ENCODE measurements at regions not wholly inside any gene's neighbourhood (a gene's known extent, or its start where the extent isn't known, plus 50 kb on each side); places are given as distances from the start of the nearest gene placed in this dataset.

DNA sequence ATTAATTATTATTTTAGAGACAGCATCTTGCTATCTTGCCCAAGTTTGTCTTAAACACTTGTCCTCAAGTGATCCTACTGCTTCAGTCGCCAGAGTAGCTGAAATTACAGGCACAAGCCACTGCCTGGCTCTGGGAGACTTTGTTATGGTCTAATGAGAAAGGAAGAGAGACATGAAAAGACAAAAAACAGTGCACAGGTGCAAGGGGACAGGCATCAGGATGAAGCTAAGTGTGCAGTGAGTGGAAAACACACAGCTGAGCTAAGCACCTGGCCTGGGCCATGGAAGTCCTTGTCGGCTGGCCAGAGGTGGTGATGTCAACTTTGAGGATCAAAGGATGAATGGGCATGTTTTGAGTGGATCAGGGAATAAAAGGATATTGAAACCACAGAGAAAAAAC, 102.7 kb downstream of the HS3ST1 start:
- no peaks in the 10 kb centered on the region for H3K9me3 ChIP-seq (ENCODE audit: control insufficient read depth in 1 of 2, low read length in 2 of 2)
- Mint-ChIP-seq H3K4me1 (no peaks in the 10 kb centered on the region), H3K9me3 (peaks cover 4 to 32% (median 11%) of the 10 kb centered on the region in 8 donors), H3K36me3 (no peaks in the 10 kb centered on the region), H3K27ac (no peak overlapping the region), H3K4me3 (no peak overlapping the region), H3K27me3 (peaks cover 0 to 5% of the 10 kb centered on the region in 2 donors)
- CTCF ChIA-PET (ENCODE audit: partially characterized antibody) = no interaction called here
- intact Hi-C loops (cut with micrococcal nuclease) = no loop called here
- H3K4me3 ChIP-seq (ENCODE audit: low read length in 2 of 2) = no peak overlapping the region
- no peak for DNase-seq
- POLR2A ChIA-PET (ENCODE audit: partially characterized antibody) = no interaction called here
- no peaks in the 10 kb centered on the region for H3K36me3 ChIP-seq (ENCODE audit: insufficient read depth, low read length)
- H3K27ac ChIP-seq (ENCODE audit: low read depth, low read length) = no peak overlapping the region
- no peaks in the 10 kb centered on the region for H3K27me3 ChIP-seq (ENCODE audit: insufficient read depth, low read length)
- H3K4me1 ChIP-seq (ENCODE audit: insufficient read depth, low read length) = no peaks in the 10 kb centered on the region

DNA sequence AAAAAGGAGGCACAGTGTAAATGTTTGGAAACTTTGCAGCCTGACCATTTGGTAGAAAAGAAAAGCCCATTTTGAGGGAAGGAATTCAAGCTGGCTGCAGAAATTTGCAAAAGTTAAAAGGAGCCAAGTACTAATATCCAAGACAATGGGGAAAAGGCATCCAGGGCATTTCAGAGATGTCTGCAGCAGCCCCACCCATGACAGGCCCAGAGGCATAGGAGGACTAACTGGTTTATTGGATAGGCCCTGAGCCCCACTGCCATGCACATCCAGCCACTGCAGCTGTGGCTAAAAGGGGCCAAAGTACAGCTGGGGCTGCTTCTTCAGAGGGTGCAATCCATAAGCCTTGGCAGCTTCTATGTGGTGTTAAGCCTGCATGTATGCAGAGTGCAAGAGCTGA, 104.9 kb downstream of the HS3ST1 start:
- DNase-seq = no peak
- no peak overlapping the region for H3K27ac ChIP-seq (ENCODE audit: low read depth, low read length)
- no peak overlapping the region for H3K4me3 Mint-ChIP-seq
- H3K4me1 Mint-ChIP-seq = no peaks in the 10 kb centered on the region
- CTCF ChIA-PET (ENCODE audit: partially characterized antibody) = no interaction called here
- POLR2A ChIA-PET (ENCODE audit: partially characterized antibody) = no interaction called here
- no peak overlapping the region for H3K4me3 ChIP-seq (ENCODE audit: low read length in 2 of 2)
- H3K9me3 Mint-ChIP-seq = peaks cover 5 to 35% (median 14%) of the 10 kb centered on the region in 8 donors
- H3K36me3 ChIP-seq (ENCODE audit: insufficient read depth, low read length) = no peaks in the 10 kb centered on the region
- no peaks in the 10 kb centered on the region for H3K4me1 ChIP-seq (ENCODE audit: insufficient read depth, low read length)
- intact Hi-C loops (cut with micrococcal nuclease) = no loop called here
- no peaks in the 10 kb centered on the region for H3K27me3 ChIP-seq (ENCODE audit: insufficient read depth, low read length)
- no peaks in the 10 kb centered on the region for H3K36me3 Mint-ChIP-seq
- no peak overlapping the region for H3K27ac Mint-ChIP-seq
- no peaks in the 10 kb centered on the region for H3K9me3 ChIP-seq (ENCODE audit: control insufficient read depth in 1 of 2, low read length in 2 of 2)
- peaks cover 0 to 4% of the 10 kb centered on the region in 2 donors for H3K27me3 Mint-ChIP-seq

DNA sequence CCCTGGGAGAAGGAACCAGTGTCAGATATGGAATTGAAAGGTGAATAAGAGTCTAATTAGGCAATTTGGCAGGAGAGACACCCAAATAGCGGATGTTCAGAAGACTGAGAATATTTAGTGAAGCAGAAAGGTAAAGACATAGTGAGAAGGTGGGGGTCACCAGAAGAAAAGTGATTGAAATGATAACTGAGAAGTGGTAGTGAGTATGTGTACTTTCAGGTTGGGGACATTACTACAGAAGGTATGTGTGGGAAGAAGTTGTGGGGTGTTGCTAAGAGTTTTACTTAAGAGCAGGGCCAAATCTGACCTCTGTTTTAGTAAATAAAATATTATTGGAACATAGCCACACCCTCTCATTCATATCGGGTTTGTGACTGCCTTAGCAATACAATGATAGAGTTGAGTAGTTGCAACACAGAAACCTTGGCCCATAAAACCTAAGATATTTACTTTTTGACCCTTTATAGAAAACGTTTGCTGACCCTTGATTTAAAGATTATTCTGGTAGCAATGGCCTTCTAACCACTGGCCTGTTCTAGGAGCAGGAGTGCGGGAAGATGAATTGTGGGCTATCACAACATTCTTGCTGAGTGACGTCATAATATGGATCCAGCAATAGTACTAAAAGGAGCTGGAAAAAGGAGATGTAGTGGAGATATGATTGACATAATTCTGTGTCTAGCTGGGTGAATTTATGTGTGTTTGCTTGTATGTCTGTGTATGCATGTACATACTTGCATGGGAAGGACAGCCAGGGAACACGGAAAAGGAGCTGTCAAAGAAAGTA, 115.3 kb downstream of the HS3ST1 start:
- ChIA-PET CTCF (ENCODE audit: partially characterized antibody) (no interaction called here), POLR2A (ENCODE audit: partially characterized antibody) (no interaction called here)
- Mint-ChIP-seq H3K4me3 (no peak overlapping the region), H3K36me3 (no peaks in the 10 kb centered on the region), H3K9me3 (peaks cover 0 to 10% (median 6%) of the 10 kb centered on the region in 8 donors), H3K4me1 (no peaks in the 10 kb centered on the region), H3K27me3 (peaks cover 1 to 4% of the 10 kb centered on the region in 2 donors), H3K27ac (no peak overlapping the region)
- H3K27me3 ChIP-seq (ENCODE audit: insufficient read depth, low read length) = no peaks in the 10 kb centered on the region
- H3K9me3 ChIP-seq (ENCODE audit: control insufficient read depth in 1 of 2, low read length in 2 of 2) = no peaks in the 10 kb centered on the region
- no peak for DNase-seq
- H3K4me1 ChIP-seq (ENCODE audit: insufficient read depth, low read length) = no peaks in the 10 kb centered on the region
- no peaks in the 10 kb centered on the region for H3K36me3 ChIP-seq (ENCODE audit: insufficient read depth, low read length)
- no peak overlapping the region for H3K4me3 ChIP-seq (ENCODE audit: low read length in 2 of 2)
- H3K27ac ChIP-seq (ENCODE audit: low read depth, low read length) = no peak overlapping the region
- intact Hi-C loops (cut with micrococcal nuclease) = no loop called here

DNA sequence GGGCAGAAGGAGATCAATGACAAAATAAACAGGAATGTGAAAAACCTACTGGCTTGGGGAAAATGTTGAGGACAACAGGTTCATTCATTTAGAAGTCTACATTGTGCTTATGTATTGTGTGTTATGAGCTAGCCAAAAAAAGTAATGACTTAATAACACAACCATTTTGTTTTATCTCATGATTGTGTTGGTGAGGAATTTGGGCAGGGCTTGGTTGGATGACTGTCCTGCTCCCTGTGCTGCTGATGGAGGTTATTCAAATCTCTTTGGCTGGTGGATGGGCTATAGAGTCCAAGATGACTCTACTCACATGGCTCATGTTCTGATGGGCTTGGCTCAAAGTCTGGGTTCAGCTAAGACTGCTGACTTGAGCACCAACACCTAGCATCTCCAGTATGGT, 116.3 kb downstream of the HS3ST1 start:
- no peaks in the 10 kb centered on the region for H3K9me3 ChIP-seq (ENCODE audit: control insufficient read depth in 1 of 2, low read length in 2 of 2)
- Mint-ChIP-seq H3K27ac (no peak overlapping the region), H3K4me3 (no peak overlapping the region), H3K36me3 (no peaks in the 10 kb centered on the region), H3K27me3 (peaks cover 1 to 3% of the 10 kb centered on the region in 2 donors), H3K9me3 (peaks cover 0 to 14% (median 6%) of the 10 kb centered on the region in 8 donors), H3K4me1 (no peaks in the 10 kb centered on the region)
- no peaks in the 10 kb centered on the region for H3K27me3 ChIP-seq (ENCODE audit: insufficient read depth, low read length)
- H3K4me1 ChIP-seq (ENCODE audit: insufficient read depth, low read length) = no peaks in the 10 kb centered on the region
- ChIA-PET CTCF (ENCODE audit: partially characterized antibody) (no interaction called here), POLR2A (ENCODE audit: partially characterized antibody) (no interaction called here)
- DNase-seq = no peak
- H3K27ac ChIP-seq (ENCODE audit: low read depth, low read length) = no peak overlapping the region
- intact Hi-C loops (cut with micrococcal nuclease) = no loop called here
- no peak overlapping the region for H3K4me3 ChIP-seq (ENCODE audit: low read length in 2 of 2)
- H3K36me3 ChIP-seq (ENCODE audit: insufficient read depth, low read length) = no peaks in the 10 kb centered on the region

DNA sequence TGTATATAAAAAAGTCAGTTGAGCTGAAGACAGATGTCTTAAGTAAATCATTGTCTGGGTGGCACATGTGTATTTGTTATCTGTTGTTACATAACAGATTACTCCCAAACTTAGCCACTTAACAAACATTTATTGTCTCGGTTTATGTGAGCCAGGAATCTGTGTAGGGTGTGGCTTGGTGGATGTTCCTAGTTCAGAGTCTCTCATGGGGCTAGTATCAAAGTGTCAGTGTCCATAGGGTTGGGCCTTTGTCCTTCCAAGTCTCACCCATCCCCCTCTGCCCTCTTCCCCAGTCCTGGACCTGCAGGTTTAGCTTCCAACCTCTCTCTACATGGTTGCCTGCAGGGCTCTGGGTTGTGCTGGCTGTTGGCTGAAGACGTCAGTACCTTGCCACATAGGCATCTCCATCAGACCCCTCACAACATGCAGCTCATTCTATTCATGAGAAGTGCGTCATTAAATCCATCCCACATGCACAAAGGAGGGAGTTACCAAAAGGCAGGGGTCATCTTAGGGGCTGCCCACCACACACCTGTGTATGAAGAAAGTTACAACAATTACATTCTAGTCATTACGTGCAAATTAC, 127.5 kb downstream of the HS3ST1 start:
- no peak for DNase-seq
- H3K9me3 ChIP-seq (ENCODE audit: control insufficient read depth in 1 of 2, low read length in 2 of 2) = no peaks in the 10 kb centered on the region
- H3K4me1 ChIP-seq (ENCODE audit: insufficient read depth, low read length) = no peaks in the 10 kb centered on the region
- Mint-ChIP-seq H3K4me3 (no peak overlapping the region), H3K36me3 (no peaks in the 10 kb centered on the region), H3K9me3 (peaks cover 0 to 4% (median 0%) of the 10 kb centered on the region in 8 donors), H3K27ac (no peak overlapping the region), H3K27me3 (peaks cover 2 to 4% of the 10 kb centered on the region in 2 donors), H3K4me1 (no peaks in the 10 kb centered on the region)
- H3K36me3 ChIP-seq (ENCODE audit: insufficient read depth, low read length) = no peaks in the 10 kb centered on the region
- no peak overlapping the region for H3K27ac ChIP-seq (ENCODE audit: low read depth, low read length)
- CTCF ChIA-PET (ENCODE audit: partially characterized antibody) = no interaction called here
- intact Hi-C loops (cut with micrococcal nuclease) = no loop called here
- H3K4me3 ChIP-seq (ENCODE audit: low read length in 2 of 2) = no peak overlapping the region
- H3K27me3 ChIP-seq (ENCODE audit: insufficient read depth, low read length) = no peaks in the 10 kb centered on the region
- POLR2A ChIA-PET (ENCODE audit: partially characterized antibody) = no interaction called here

DNA sequence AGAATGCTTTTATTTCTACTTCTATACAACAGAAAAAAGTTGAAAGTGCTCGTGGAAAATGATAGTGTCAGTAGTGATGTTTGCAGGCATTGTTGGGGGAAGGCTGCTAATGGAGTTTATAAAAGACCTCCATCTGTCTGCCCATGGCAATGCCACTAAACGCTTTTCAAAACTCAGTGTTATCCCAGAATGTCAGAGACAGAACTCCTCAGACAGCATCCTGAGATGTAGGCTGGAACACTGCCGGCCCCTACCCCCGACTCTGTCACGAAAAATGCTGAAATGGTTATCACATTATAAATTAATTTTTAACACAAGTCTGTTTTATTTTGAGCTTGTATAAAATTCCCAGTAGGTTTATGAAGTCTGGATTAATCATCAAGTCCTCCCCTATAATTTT, 128.9 kb downstream of the HS3ST1 start:
- Mint-ChIP-seq H3K4me1 (no peaks in the 10 kb centered on the region), H3K9me3 (peaks cover 0 to 2% (median 0%) of the 10 kb centered on the region in 8 donors), H3K36me3 (no peaks in the 10 kb centered on the region), H3K27ac (no peak overlapping the region), H3K27me3 (peaks cover 2 to 4% of the 10 kb centered on the region in 2 donors), H3K4me3 (no peak overlapping the region)
- H3K4me3 ChIP-seq (ENCODE audit: low read length in 2 of 2) = no peak overlapping the region
- intact Hi-C loops (cut with micrococcal nuclease) = no loop called here
- no peaks in the 10 kb centered on the region for H3K36me3 ChIP-seq (ENCODE audit: insufficient read depth, low read length)
- DNase-seq = no peak
- no peaks in the 10 kb centered on the region for H3K9me3 ChIP-seq (ENCODE audit: control insufficient read depth in 1 of 2, low read length in 2 of 2)
- no peaks in the 10 kb centered on the region for H3K4me1 ChIP-seq (ENCODE audit: insufficient read depth, low read length)
- H3K27me3 ChIP-seq (ENCODE audit: insufficient read depth, low read length) = no peaks in the 10 kb centered on the region
- no peak overlapping the region for H3K27ac ChIP-seq (ENCODE audit: low read depth, low read length)
- POLR2A ChIA-PET (ENCODE audit: partially characterized antibody) = no interaction called here
- CTCF ChIA-PET (ENCODE audit: partially characterized antibody) = no interaction called here

DNA sequence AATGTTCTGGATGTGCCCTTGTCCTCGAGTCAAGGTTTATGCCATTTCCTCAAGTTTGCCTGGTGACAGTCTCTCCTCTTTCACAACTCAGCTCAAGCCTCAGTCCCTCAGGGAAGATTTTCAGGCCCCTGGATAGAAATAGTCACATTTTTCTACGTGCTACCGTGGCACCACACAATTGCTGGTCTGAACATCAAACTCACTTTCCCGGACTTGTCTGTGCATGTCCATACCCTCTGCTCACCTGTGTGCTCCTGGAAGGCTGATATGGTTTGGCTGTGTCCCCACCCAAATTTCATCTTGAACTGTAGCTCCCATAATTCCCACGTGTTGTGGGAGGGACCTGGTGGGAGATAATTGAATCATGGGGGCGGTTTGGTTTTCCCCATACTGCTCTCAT, 129.7 kb downstream of the HS3ST1 start:
- intact Hi-C loops (cut with micrococcal nuclease) = no loop called here
- H3K27me3 Mint-ChIP-seq = peaks cover 2 to 4% of the 10 kb centered on the region in 2 donors
- POLR2A ChIA-PET (ENCODE audit: partially characterized antibody) = no interaction called here
- H3K4me3 Mint-ChIP-seq = no peak overlapping the region
- no peaks in the 10 kb centered on the region for H3K36me3 Mint-ChIP-seq
- Histone ChIP-seq H3K9me3 (ENCODE audit: control insufficient read depth in 1 of 2, low read length in 2 of 2) (no peaks in the 10 kb centered on the region), H3K4me1 (ENCODE audit: insufficient read depth, low read length) (no peaks in the 10 kb centered on the region), H3K36me3 (ENCODE audit: insufficient read depth, low read length) (no peaks in the 10 kb centered on the region), H3K27ac (ENCODE audit: low read depth, low read length) (no peak overlapping the region), H3K27me3 (ENCODE audit: insufficient read depth, low read length) (no peaks in the 10 kb centered on the region), H3K4me3 (ENCODE audit: low read length in 2 of 2) (no peak overlapping the region)
- H3K4me1 Mint-ChIP-seq = no peaks in the 10 kb centered on the region
- no peak for DNase-seq
- peaks cover 0 to 2% (median 0%) of the 10 kb centered on the region in 8 donors for H3K9me3 Mint-ChIP-seq
- no peak overlapping the region for H3K27ac Mint-ChIP-seq
- CTCF ChIA-PET (ENCODE audit: partially characterized antibody) = no interaction called here
